ENCODE measurements at regions not wholly inside any gene's neighbourhood (a gene's known extent, or its start where the extent isn't known, plus 50 kb on each side); places are given as distances from the start of the nearest gene placed in this dataset.
"Not testable (repeated sequence)": the region's sequence is repeated elsewhere in the genome, so short reads cannot be mapped to it uniquely, and the experiment has no call there.

- no peak for DNase-seq
Measured at GRCh38 chr3:8317661-8318649, 183.7 kb upstream of the LMCD1 start.

- no peak for DNase-seq
Measured at GRCh38 chr3:8319935-8320634, 181.5 kb upstream of the LMCD1 start.

GRCh38 chr3:8320711-8321458 is 180.7 kb upstream of the LMCD1 start:
- no peak for DNase-seq

GRCh38 chr3:8324747-8325146 is 176.9 kb upstream of the LMCD1 start:
- DNase-seq: peak; percentile 12

GRCh38 chr3:8325306-8325705 is 176.3 kb upstream of the LMCD1 start:
- DNase-seq: no peak

GRCh38 chr3:8325833-8326232 is 175.8 kb upstream of the LMCD1 start:
- DNase-seq: not testable (repeated sequence)

- DNase-seq: no peak
Measured at GRCh38 chr3:8327739-8328138, 173.9 kb upstream of the LMCD1 start.

DNA sequence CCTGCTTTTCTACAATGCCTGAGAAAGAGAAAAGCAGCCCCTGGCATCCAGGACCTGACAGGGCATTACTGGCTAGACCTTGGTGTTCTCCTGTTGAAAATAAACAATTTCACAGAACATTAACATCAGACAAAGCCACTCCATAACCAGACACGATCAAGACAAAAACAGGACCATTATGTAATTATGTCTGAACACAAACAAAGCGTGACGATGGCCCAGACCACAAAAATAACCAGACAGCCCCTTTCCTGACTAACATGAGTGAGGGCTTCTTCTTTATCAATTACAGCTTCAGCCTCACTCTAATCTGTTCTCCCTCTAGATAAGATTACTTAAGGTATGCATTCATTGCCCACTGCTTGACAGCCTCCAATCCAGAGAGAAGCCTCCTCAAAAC is 172.7 kb upstream of the LMCD1 start:
- DNase-seq: no peak

- DNase-seq: no peak
Measured at GRCh38 chr3:8329598-8329997, 172.0 kb upstream of the LMCD1 start.

DNA sequence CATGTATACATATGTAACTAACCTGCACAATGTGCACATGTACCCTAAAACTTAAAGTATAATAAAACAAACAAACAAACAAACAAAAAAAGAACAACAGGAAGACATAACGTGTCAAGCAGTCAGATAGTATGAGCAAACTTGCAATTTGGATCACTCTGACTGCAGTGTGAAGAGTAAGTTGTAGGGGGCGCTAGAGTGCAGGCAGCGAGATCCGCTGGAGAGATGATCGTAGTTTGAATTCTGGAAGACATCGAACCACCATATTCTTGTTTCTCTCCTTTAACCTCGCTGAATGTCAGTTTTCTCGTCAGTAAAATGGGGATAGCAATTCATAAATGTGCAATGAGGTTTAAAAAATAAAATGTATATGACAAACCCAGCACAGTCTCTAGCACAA is 165.2 kb upstream of the LMCD1 start:
- DNase-seq: no peak

DNA sequence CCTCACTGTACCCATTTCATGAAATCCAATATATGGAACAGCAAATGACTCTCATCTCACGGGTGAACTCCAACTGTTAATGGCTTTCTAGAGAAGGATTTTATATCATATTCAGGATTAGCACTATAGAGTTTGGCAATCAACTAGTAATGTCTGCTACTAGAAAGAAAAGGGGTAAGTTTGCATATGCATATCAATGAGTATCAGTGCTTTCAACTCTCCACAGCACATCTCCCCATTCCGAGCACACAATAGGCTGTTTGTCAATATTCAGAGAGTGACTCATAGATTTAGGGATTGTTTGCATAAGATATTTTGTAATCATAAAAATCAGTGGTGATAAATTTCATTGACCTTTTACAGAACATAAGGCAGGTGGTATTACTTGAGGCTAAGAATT is 163.2 kb upstream of the LMCD1 start:
- DNase-seq: no peak

- DNase-seq: no peak
Measured at GRCh38 chr3:8341821-8342247, 159.8 kb upstream of the LMCD1 start.

GRCh38 chr3:8343058-8343457 is 158.6 kb upstream of the LMCD1 start:
- DNase-seq: no peak

- no peak for DNase-seq
Measured at GRCh38 chr3:8345398-8345797, 156.2 kb upstream of the LMCD1 start.

DNA sequence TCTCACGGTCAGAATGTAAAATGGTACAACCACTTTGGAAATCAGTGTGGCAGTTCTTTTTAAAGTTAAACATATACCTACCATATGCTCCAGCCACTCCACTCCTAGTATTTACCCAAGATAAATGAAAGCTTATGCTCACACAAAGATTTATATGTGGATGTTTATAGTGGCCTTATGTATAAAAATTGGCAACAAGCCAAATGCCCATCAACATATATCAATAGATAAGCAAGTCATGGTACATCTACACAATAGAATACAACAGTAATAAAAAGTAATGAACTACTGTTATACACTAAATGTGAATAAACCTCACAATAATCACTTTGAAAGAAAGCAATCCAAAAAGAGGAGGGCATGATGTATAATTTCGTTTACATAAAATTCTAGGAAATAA is 153.5 kb upstream of the LMCD1 start:
- no peak for DNase-seq

DNA sequence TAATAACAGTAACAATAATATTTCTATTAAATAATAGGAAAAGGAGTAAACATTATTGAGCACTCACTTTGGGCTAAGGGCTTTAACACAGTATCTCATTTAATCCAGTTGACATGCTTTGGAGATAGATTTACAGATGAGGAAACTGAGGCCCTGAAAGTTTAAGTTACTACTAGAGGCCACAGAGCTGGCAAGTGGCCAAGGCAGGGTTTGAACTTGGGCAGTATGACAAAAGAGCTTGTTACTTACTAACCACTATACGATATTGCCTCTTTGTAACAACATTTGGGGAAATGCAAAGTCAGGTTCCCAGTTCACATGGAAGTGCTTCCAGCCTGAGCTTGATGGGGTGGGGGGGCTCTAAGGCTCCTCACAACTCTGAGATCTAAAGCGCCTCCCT is 149.1 kb upstream of the LMCD1 start:
- DNase-seq: no peak

DNA sequence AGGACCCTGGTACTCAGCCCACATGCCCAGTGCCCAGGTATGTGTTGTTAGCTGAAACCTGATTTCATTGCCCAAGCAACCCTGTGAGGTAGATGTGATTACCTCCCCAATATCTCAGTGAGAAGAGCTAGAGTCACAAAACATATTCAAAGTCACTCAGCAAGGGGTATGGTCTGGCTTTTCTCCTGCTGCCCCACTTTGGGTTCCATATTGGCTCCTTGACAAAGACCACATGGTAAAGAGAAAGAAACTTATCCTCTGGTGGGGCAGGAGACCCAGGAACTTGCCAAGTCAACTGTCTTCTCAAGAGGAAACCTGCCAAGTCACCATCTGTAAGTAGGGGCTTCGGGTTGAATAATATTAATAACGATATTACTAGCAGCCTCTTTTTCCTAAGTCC is 148.3 kb upstream of the LMCD1 start:
- DNase-seq: no peak

DNA sequence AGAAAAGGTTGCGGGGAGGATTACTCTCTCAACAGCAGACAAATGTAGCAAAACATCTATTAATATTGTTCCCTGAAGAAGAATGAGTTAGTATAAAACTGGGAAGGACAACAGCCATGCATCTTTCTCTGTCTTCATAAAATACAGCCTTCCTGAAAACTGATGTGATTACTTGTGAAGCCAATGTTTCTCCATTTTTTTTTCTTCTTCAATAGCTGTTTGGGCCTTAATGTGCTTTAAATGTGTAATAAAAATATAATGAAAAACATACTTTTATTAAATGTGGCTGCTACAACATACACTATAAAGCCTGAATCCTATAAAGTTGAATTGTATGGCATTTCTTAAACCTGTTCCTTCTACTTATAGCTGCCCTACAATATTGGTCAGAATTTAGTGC is 146.3 kb upstream of the LMCD1 start:
- DNase-seq: no peak

- DNase-seq: not testable (repeated sequence)
Measured at GRCh38 chr3:8356066-8356465, 145.6 kb upstream of the LMCD1 start.

DNA sequence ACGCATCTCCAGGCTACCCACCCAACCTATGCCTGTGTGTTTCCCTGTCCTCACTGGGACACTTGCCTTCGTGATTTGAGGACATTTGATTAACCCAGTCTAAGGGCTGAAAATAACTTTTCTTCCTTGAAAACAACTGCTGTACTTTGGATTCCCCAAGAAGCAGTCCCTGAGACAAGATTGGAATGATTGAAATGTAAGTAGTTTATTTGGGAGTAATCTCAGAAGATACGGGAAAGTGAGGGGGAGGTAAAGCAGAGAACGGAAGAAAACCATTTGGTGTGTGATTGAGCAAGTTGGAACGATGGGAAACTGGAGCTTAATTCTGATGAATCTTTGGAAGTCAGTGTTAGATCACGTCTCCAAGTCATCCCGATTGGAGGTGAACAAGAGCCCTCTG is 143.8 kb upstream of the LMCD1 start:
- no peak for DNase-seq

DNA sequence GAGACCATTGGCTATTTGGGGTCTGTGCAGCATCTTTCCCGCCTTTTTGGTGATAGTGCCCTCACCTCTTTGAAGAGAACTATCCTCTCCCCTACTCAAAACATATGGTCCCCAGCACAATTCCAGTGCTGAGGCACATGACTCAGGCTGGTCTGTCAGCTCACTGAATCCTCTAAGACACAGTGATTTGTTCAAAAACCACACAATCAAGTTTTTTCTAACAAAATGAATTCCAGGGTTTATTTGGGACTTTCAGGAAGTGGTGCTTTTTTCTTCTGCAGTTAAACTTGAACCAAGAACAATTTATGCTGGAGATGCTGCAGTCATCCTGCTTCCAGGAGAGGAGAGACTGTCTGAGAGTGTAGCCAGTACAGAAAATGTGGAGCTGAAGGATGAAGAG is 142.5 kb upstream of the LMCD1 start:
- no peak for DNase-seq

DNA sequence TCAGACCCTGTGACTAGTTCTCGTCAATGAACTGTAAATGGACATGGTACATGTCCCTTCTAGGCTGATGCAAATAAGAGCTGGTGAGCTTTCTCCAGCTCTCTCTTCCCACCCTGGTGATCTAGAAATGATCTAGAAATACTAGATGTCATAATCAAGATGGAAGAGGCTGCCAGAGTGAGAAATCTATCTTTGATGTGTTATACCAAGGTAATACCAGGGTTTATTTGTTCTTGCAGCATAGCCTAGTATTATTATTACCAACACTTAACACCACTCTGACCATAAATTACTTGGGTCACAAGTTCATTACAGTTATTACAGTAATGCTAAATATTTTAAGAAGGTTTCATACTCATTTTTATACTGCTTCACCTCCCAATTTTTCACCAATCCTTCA is 138.4 kb upstream of the LMCD1 start:
- no peak for DNase-seq

- DNase-seq: no peak
Measured at GRCh38 chr3:8365541-8365940, 136.1 kb upstream of the LMCD1 start.

All from suppressor macrophage treated with lipopolysaccharide for 4 hours (primary cell).